ENCODE measurements at regions not wholly inside any gene's neighbourhood (a gene's known extent, or its start where the extent isn't known, plus 50 kb on each side); places are given as distances from the start of the nearest gene placed in this dataset.
"Not testable (repeated sequence)": the region's sequence is repeated elsewhere in the genome, so short reads cannot be mapped to it uniquely, and the experiment has no call there.

DNA sequence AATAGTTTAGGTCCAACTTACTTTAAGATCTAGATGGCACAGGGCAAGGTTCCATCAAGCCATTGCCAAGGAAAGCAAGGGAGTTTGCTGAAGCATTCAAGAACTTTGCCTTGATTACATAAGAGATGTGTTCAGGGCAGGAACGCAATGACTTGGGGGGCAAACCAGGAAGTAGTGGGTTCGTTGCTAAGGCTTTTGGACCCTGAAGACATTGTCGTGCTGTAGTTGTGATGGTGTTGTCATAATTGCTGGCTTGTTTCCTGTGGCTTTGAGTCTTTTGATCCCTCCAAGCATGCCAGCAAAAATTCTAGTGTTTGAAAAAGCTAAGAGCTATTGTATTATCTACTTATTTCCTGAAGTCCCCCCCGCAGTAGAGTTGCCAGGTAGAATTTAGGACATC, 70.7 kb upstream of the HNF1B start (continued):
- TF ChIP-seq NFYB (CRISPR knock-in tag; conservative IDR thresholded peaks at IDR 0.05; ENCODE audit: low read depth) = no peak
- TF ChIP-seq, protein P1, sequence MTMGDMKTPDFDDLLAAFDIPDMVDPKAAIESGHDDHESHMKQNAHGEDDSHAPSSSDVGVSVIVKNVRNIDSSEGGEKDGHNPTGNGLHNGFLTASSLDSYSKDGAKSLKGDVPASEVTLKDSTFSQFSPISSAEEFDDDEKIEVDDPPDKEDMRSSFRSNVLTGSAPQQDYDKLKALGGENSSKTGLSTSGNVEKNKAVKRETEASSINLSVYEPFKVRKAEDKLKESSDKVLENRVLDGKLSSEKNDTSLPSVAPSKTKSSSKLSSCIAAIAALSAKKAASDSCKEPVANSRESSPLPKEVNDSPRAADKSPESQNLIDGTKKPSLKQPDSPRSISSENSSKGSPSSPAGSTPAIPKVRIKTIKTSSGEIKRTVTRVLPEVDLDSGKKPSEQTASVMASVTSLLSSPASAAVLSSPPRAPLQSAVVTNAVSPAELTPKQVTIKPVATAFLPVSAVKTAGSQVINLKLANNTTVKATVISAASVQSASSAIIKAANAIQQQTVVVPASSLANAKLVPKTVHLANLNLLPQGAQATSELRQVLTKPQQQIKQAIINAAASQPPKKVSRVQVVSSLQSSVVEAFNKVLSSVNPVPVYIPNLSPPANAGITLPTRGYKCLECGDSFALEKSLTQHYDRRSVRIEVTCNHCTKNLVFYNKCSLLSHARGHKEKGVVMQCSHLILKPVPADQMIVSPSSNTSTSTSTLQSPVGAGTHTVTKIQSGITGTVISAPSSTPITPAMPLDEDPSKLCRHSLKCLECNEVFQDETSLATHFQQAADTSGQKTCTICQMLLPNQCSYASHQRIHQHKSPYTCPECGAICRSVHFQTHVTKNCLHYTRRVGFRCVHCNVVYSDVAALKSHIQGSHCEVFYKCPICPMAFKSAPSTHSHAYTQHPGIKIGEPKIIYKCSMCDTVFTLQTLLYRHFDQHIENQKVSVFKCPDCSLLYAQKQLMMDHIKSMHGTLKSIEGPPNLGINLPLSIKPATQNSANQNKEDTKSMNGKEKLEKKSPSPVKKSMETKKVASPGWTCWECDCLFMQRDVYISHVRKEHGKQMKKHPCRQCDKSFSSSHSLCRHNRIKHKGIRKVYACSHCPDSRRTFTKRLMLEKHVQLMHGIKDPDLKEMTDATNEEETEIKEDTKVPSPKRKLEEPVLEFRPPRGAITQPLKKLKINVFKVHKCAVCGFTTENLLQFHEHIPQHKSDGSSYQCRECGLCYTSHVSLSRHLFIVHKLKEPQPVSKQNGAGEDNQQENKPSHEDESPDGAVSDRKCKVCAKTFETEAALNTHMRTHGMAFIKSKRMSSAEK (CRISPR knock-in tag; IDR thresholded peaks at IDR 0.05; ENCODE audit: borderline replicate concordance) = no peak
- TF ChIP-seq, protein P2, sequence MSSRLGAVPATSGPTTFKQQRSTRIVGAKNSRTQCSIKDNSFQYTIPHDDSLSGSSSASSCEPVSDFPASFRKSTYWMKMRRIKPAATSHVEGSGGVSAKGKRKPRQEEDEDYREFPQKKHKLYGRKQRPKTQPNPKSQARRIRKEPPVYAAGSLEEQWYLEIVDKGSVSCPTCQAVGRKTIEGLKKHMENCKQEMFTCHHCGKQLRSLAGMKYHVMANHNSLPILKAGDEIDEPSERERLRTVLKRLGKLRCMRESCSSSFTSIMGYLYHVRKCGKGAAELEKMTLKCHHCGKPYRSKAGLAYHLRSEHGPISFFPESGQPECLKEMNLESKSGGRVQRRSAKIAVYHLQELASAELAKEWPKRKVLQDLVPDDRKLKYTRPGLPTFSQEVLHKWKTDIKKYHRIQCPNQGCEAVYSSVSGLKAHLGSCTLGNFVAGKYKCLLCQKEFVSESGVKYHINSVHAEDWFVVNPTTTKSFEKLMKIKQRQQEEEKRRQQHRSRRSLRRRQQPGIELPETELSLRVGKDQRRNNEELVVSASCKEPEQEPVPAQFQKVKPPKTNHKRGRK (CRISPR knock-in tag; IDR thresholded peaks at IDR 0.05; ENCODE audit: borderline replicate concordance) = no peak
- TF ChIP-seq, protein P3, sequence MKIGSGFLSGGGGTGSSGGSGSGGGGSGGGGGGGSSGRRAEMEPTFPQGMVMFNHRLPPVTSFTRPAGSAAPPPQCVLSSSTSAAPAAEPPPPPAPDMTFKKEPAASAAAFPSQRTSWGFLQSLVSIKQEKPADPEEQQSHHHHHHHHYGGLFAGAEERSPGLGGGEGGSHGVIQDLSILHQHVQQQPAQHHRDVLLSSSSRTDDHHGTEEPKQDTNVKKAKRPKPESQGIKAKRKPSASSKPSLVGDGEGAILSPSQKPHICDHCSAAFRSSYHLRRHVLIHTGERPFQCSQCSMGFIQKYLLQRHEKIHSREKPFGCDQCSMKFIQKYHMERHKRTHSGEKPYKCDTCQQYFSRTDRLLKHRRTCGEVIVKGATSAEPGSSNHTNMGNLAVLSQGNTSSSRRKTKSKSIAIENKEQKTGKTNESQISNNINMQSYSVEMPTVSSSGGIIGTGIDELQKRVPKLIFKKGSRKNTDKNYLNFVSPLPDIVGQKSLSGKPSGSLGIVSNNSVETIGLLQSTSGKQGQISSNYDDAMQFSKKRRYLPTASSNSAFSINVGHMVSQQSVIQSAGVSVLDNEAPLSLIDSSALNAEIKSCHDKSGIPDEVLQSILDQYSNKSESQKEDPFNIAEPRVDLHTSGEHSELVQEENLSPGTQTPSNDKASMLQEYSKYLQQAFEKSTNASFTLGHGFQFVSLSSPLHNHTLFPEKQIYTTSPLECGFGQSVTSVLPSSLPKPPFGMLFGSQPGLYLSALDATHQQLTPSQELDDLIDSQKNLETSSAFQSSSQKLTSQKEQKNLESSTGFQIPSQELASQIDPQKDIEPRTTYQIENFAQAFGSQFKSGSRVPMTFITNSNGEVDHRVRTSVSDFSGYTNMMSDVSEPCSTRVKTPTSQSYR (CRISPR knock-in tag; IDR thresholded peaks at IDR 0.05) = no peak
- no peak for TF ChIP-seq NFE2L1 (CRISPR knock-in tag; IDR thresholded peaks at IDR 0.05)

DNA sequence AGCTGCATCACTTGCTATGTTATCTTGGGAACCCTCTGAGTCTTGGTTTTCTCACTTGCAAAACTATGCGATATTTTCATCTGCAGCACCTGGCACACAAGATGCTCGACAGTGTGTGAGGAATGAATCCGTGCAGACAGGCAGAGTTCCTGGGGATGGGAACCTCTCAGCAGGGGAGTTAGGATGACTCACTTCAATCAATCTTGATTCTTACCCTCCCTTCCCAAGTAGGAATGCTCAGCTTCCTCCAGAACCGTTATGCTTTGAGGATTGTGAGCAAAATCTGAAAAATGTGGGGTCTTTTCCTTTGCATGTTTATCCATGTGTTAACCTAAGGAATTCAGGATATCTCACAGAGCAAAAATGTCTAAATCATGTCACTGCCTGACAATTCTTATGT, 68.9 kb upstream of the HNF1B start:
- ChIA-PET CTCF (interaction anchor here (1.3 kb wide), 1 partner anchor 43 kb away, joined by 3 read pairs; no protein-coding TSS in a partner anchor), POLR2A (no interaction called here)
- peaks cover 3% of the 10 kb centered on the region for H3K4me1 Mint-ChIP-seq
- no peak overlapping the region for H3K27ac Mint-ChIP-seq
- TF ChIP-seq ZBTB21 (CRISPR knock-in tag; IDR thresholded peaks at IDR 0.05; ENCODE audit: borderline replicate concordance) (no peak), JAZF1 (CRISPR knock-in tag; IDR thresholded peaks at IDR 0.05) (no peak), ZNF138 (CRISPR knock-in tag; conservative IDR thresholded peaks at IDR 0.05) (no peak), ZNF263 (CRISPR knock-in tag; IDR thresholded peaks at IDR 0.05; ENCODE audit: low read depth) (no peak), ZNF423 (CRISPR knock-in tag; IDR thresholded peaks at IDR 0.05) (no peak), HMGA2 (CRISPR knock-in tag; IDR thresholded peaks at IDR 0.05) (no peak)
- TF ChIP-seq, protein P4, sequence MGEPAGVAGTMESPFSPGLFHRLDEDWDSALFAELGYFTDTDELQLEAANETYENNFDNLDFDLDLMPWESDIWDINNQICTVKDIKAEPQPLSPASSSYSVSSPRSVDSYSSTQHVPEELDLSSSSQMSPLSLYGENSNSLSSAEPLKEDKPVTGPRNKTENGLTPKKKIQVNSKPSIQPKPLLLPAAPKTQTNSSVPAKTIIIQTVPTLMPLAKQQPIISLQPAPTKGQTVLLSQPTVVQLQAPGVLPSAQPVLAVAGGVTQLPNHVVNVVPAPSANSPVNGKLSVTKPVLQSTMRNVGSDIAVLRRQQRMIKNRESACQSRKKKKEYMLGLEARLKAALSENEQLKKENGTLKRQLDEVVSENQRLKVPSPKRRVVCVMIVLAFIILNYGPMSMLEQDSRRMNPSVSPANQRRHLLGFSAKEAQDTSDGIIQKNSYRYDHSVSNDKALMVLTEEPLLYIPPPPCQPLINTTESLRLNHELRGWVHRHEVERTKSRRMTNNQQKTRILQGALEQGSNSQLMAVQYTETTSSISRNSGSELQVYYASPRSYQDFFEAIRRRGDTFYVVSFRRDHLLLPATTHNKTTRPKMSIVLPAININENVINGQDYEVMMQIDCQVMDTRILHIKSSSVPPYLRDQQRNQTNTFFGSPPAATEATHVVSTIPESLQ (CRISPR knock-in tag; IDR thresholded peaks at IDR 0.05) = no peak
- H3K4me3 Mint-ChIP-seq = no peak overlapping the region
- H3K36me3 Mint-ChIP-seq = no peaks in the 10 kb centered on the region
- DNase-seq (ENCODE audit: low spot score) = no peak
- no peak for ATAC-seq
- no peaks in the 10 kb centered on the region; the same call in 1 of the 2 replicates for H3K27me3 Mint-ChIP-seq (ENCODE audit: low read depth)
- H3K9me3 Mint-ChIP-seq = peaks cover 5% of the 10 kb centered on the region; the same call in 1 of the 2 replicates

DNA sequence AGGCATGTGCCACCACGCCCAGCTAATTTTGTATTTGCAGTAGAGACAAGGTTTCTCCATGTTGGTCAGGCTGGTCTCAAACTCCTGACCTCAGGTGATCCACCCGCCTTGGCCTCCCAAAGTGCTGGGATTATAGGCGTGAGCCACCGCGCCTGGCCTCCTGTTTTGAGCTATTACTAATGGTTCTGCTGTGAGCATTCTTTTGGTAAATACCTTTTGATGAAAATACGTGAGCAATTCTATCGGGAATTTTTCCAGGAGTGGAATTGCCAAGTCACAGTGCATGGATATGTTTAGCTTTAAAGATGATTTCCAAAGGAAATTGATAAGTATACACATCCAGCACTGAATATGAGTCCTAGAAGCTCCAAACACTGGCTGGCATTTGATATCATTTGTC, 64.0 kb upstream of the HNF1B start:
- ATAC-seq = not testable (repeated sequence)

More for the DNA sequence above, 64.0 kb upstream of the HNF1B start:
- CTCF ChIA-PET; H3K36me3 Mint-ChIP-seq; H3K4me1 Mint-ChIP-seq; H3K9me3 Mint-ChIP-seq; H3K4me3 Mint-ChIP-seq; POLR2A ChIA-PET; H3K27me3 Mint-ChIP-seq (ENCODE audit: low read depth); DNase-seq (ENCODE audit: low spot score); H3K27ac Mint-ChIP-seq: not testable (repeated sequence)
